ENCODE measurements at regions not wholly inside any gene's neighbourhood (a gene's known extent, or its start where the extent isn't known, plus 50 kb on each side); places are given as distances from the start of the nearest gene placed in this dataset.

- TF ChIP-seq CHD7 (IDR thresholded peaks at IDR 0.05; ENCODE audit: insufficient replicate concordance, low read length) (no peak), CHD1 (IDR thresholded peaks at IDR 0.05; ENCODE audit: low read depth, low read length) (no peak), CHD2 (IDR thresholded peaks at IDR 0.05; ENCODE audit: low read length) (no peak), POLR2AphosphoS5 (IDR thresholded peaks at IDR 0.05; ENCODE audit: low read depth, low read length) (no peak), CTCF (IDR thresholded peaks at IDR 0.05; ENCODE audit: control extremely low read depth in 1 of 3, insufficient read depth in 1 of 3, low read depth in 1 of 3, low read length in 3 of 3) (no peak), GABPA (IDR thresholded peaks at IDR 0.05; ENCODE audit: borderline replicate concordance, insufficient read depth, low read length) (no peak)
These were observed 239.6 kb upstream of the FSTL5 start (continued) for GRCh38 chr4:162403419-162403818.

All from H1 (cell line).